PC-9 (cell line): ENCODE measurements at regions not wholly inside any gene's neighbourhood (a gene's known extent, or its start where the extent isn't known, plus 50 kb on each side); places are given as distances from the start of the nearest gene placed in this dataset.

Experiments used
- BruUV-seq: library from RNA; stranded (reverse); fragments of 400-500 nt; replicated peaks from 2 replicates; lab custom pipeline; 2021; lab: Mats Ljungman, UMichigan
- CTCF ChIA-PET: fragments of 300-600 bp; sonication (Branson Sonifier 250); formaldehyde crosslinking; loops from one replicate; lab custom pipeline; 2022; ENCODE audit warnings: antibody characterized with exemption; lab: Charles Lee
- POLR2A ChIA-PET: fragments of 300-600 bp; sonication (Branson Sonifier 250); formaldehyde crosslinking; loops from one replicate; lab custom pipeline; 2022; ENCODE audit warnings: antibody characterized with exemption; ENCODE audit not compliant: unreplicated experiment; lab: Charles Lee
- DNase-seq, 2 experiments: peaks; one replicate each; pipeline versions ENCODE4 v3.0.0 to v3.0.0-alpha.2; 2015 to 2022; ENCODE audit warnings: mixed read lengths in 1 of 2
- H2AFZ ChIP-seq: fragments of 200-600 bp; sonication (generic); 2 replicates; pipeline ENCODE4 v1.8.1; 2017; ENCODE audit warnings: antibody characterized with exemption
- H3F3A ChIP-seq: fragments of 200-600 bp; sonication (generic); 2 replicates; pipeline ENCODE4 v1.8.1; 2017; ENCODE audit warnings: antibody characterized with exemption, mild to moderate bottlenecking, low read depth; ENCODE audit not compliant: insufficient read depth
- H3K27ac ChIP-seq: fragments of 200-600 bp; sonication (generic); 2 replicates; pipeline ENCODE4 v1.6.1; 2016; ENCODE audit warnings: mixed run types
- H3K27me3 ChIP-seq: fragments of 200-600 bp; sonication (generic); 2 replicates; pipeline ENCODE4 v1.6.1; 2016; ENCODE audit warnings: low read depth, mixed run types; ENCODE audit not compliant: insufficient read depth
- H3K36me3 ChIP-seq: fragments of 200-600 bp; sonication (generic); 2 replicates; pipeline ENCODE4 v1.6.1; 2016; ENCODE audit warnings: low read depth, mixed run types
- H3K4me1 ChIP-seq: fragments of 200-600 bp; sonication (generic); replicated peaks from 2 replicates; pipeline ENCODE4 v1.6.1; 2016; ENCODE audit warnings: mixed run types; ENCODE audit not compliant: insufficient read depth
- H3K4me2 ChIP-seq: fragments of 200-600 bp; sonication (generic); 2 replicates; pipeline ENCODE4 v1.6.1; 2017; ENCODE audit warnings: mixed run types
- H3K4me3 ChIP-seq: fragments of 200-600 bp; sonication (generic); 2 replicates; pipeline ENCODE4 v1.6.1; 2016; ENCODE audit warnings: mixed run types
- H3K79me2 ChIP-seq: fragments of 200-600 bp; sonication (generic); 2 replicates; pipeline ENCODE4 v1.6.1; 2017; ENCODE audit warnings: low read depth, mixed run types
- H3K9me2 ChIP-seq: fragments of 200-600 bp; sonication (generic); 2 replicates; pipeline ENCODE4 v1.8.1; 2017; ENCODE audit warnings: mild to moderate bottlenecking; ENCODE audit not compliant: insufficient read depth
- H3K9me3 ChIP-seq: fragments of 200-600 bp; sonication (generic); 2 replicates; pipeline ENCODE4 v1.8.1; 2016; ENCODE audit warnings: low read depth; ENCODE audit not compliant: insufficient read depth
- H4K20me1 ChIP-seq: fragments of 200-600 bp; sonication (generic); 2 replicates; pipeline ENCODE4 v1.8.1; 2017; ENCODE audit not compliant: insufficient read depth
- CTCF ChIP-seq: fragments of 200-600 bp; sonication (generic); conservative IDR thresholded peaks from 2 replicates; pipeline ENCODE4 v1.6.1; 2017; ENCODE audit warnings: mixed run types, antibody characterized with exemption, mild to moderate bottlenecking, moderate library complexity
- EZH2 ChIP-seq: fragments of 200-600 bp; sonication (generic); IDR thresholded peaks from 2 replicates; pipeline ENCODE4 v1.8.0; 2017; ENCODE audit warnings: antibody characterized with exemption, low read depth
- intact Hi-C: fragments of 100-400 bp; cut with micrococcal nuclease; formaldehyde crosslinking; loops from one replicate; pipeline ENCODE4 v1.10.0; 2022; ENCODE audit not compliant: unreplicated experiment

- no peaks in the 10 kb centered on the region for H3K36me3 ChIP-seq
- no peaks in the 10 kb centered on the region for H3K9me3 ChIP-seq
- H4K20me1 ChIP-seq, result no peaks in the 10 kb centered on the region
- no peak overlapping the region for H3K4me2 ChIP-seq
- no peaks in the 10 kb centered on the region for H3F3A ChIP-seq
- no peaks in the 10 kb centered on the region for H3K9me2 ChIP-seq
- no peak for DNase-seq
- no TSS peak for BruUV-seq
- H2AFZ ChIP-seq, result no peak overlapping the region
- no peaks in the 10 kb centered on the region for H3K27me3 ChIP-seq
- TF ChIP-seq CTCF (no peak), EZH2 (no peak)
- ChIA-PET CTCF (no interaction called here), POLR2A (no interaction called here)
- intact Hi-C loops, result no loop called here
- no peak overlapping the region for H3K4me3 ChIP-seq
- H3K79me2 ChIP-seq, result no peaks in the 10 kb centered on the region
- H3K4me1 ChIP-seq, result no peaks in the 10 kb centered on the region
- no peak overlapping the region for H3K27ac ChIP-seq
Observed at GRCh38 chr18:55166260-55166598, 207.0 kb upstream of the CCDC68 start.

- ChIA-PET POLR2A (no interaction called here), CTCF (no interaction called here)
- Histone ChIP-seq H4K20me1 (no peaks in the 10 kb centered on the region), H3K79me2 (no peaks in the 10 kb centered on the region), H3K36me3 (no peaks in the 10 kb centered on the region), H3K27me3 (no peaks in the 10 kb centered on the region), H3K9me2 (no peaks in the 10 kb centered on the region), H3K4me2 (no peak overlapping the region), H2AFZ (no peak overlapping the region), H3K4me1 (no peaks in the 10 kb centered on the region), H3K27ac (no peak overlapping the region), H3K9me3 (no peaks in the 10 kb centered on the region), H3K4me3 (no peak overlapping the region), H3F3A (no peaks in the 10 kb centered on the region)
- no peak for TF ChIP-seq CTCF
- no peak for TF ChIP-seq EZH2
- DNase-seq, result no peak
- intact Hi-C loops, result no loop called here
- no TSS peak for BruUV-seq
Observed at GRCh38 chr18:55163550-55163949, 204.3 kb upstream of the CCDC68 start.

GRCh38 chr18:55161916-55162315, 202.7 kb upstream of the CCDC68 start:
- Histone ChIP-seq H3K27me3 (no peaks in the 10 kb centered on the region), H3F3A (no peaks in the 10 kb centered on the region), H3K4me2 (no peak overlapping the region), H3K4me1 (no peaks in the 10 kb centered on the region), H3K9me3 (no peaks in the 10 kb centered on the region), H3K79me2 (no peaks in the 10 kb centered on the region), H2AFZ (no peak overlapping the region), H4K20me1 (no peaks in the 10 kb centered on the region), H3K36me3 (no peaks in the 10 kb centered on the region), H3K27ac (no peak overlapping the region), H3K9me2 (no peaks in the 10 kb centered on the region), H3K4me3 (no peak overlapping the region)
- DNase-seq, result no peak
- BruUV-seq, result no TSS peak
- TF ChIP-seq EZH2 (no peak), CTCF (no peak)
- CTCF ChIA-PET, result no interaction called here
- POLR2A ChIA-PET, result no interaction called here
- intact Hi-C loops, result no loop called here
